AG04449 (cell line): ENCODE measurements at regions not wholly inside any gene's neighbourhood (a gene's known extent, or its start where the extent isn't known, plus 50 kb on each side); places are given as distances from the start of the nearest gene placed in this dataset.

Experiments
- CTCF ChIA-PET: fragments of 350-600 bp; formaldehyde crosslinking; extraction: SDS; loops from one replicate; lab custom pipeline; 2021; ENCODE audit warnings: antibody characterized with exemption; lab: Yijun Ruan, JAX
- POLR2A ChIA-PET: fragments of 400-600, 350-600 bp; formaldehyde crosslinking; extraction: SDS; loops from one replicate; lab custom pipeline; 2020; ENCODE audit warnings: antibody characterized with exemption, inconsistent platforms; lab: Yijun Ruan, JAX
- DNase-seq: peaks from one replicate; pipeline ENCODE4 v3.0.0-alpha.2; 2010; ENCODE audit warnings: low read depth, low spot score
- H3K4me3 ChIP-seq: 2 replicates; pipeline ENCODE4 v1.5.1; 2011; ENCODE audit warnings: low read depth, mild to moderate bottlenecking, control low read depth, low read length
- TF ChIP-seq, protein P1 (sequence below): IDR thresholded peaks from one replicate; pipeline ENCODE4 v1.5.1; 2011; ENCODE audit warnings: mild to moderate bottlenecking, moderate library complexity, low read length, control low read depth, inconsistent platforms; ENCODE audit not compliant: insufficient read depth; ENCODE audit errors: missing control alignments

DNA sequence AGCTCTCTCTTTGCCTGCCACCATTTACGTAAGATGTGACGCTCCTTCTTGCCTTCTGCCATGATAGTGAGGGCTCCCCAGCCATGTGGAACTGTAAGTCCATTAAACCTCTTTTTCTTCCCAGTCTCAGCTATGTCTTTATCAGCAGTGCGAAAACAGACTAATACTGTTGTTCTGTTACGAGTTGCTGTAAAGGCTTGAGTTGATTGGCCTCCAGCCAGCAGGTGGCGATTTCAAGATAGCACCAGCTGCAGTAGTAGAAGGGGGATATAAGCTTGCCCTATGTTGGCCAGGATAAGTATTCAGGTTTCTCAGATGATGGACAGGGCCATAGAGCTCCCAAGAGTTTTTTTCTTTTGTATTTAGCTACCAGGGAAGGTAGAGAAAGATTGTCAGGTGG is 385.5 kb downstream of the MZT1 start:
- POLR2A ChIA-PET, result no interaction called here
- no peak for DNase-seq
- TF ChIP-seq, protein P1, sequence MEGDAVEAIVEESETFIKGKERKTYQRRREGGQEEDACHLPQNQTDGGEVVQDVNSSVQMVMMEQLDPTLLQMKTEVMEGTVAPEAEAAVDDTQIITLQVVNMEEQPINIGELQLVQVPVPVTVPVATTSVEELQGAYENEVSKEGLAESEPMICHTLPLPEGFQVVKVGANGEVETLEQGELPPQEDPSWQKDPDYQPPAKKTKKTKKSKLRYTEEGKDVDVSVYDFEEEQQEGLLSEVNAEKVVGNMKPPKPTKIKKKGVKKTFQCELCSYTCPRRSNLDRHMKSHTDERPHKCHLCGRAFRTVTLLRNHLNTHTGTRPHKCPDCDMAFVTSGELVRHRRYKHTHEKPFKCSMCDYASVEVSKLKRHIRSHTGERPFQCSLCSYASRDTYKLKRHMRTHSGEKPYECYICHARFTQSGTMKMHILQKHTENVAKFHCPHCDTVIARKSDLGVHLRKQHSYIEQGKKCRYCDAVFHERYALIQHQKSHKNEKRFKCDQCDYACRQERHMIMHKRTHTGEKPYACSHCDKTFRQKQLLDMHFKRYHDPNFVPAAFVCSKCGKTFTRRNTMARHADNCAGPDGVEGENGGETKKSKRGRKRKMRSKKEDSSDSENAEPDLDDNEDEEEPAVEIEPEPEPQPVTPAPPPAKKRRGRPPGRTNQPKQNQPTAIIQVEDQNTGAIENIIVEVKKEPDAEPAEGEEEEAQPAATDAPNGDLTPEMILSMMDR, result no peak
- no peak overlapping the region for H3K4me3 ChIP-seq
- CTCF ChIA-PET, result no interaction called here

DNA sequence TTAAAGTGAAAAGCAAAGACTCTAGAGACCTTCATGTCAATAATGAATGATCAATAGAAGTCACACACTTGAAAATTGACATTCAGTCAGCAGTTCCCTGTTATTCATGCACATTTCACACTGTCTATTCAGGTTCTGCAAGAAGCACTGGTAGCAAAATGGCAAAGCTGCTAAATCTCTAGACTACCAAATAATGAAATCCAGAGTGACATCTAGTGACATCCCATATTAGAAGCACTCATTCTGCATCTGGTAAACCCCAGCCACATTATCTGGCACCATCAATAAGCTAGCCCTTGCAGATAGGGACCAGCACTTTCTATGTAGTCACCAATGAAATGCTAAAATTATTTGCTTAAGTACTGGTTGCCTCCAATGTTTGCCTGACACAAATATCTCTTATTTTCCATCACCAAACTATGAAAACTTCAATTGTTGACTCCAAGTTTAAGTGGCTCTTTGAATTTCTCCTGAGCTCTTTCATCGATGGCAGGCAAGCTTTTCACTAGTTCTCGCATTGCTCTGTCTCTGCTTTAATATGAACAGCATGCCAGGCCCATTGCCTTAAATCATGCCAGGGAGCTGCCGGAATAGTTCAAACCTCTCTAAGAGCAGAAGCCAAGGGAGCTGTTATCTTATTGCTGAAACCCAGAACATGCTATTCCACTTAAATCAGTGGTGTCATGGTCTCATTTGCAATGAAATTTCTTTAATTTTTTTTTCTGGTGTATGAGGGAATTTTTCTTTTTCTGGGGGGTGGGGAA is 409.9 kb downstream of the MZT1 start:
- CTCF ChIA-PET, result interaction anchor here (1.0 kb wide), 1 partner anchor 11 kb away, joined by 3 read pairs; no protein-coding TSS in a partner anchor

DNA sequence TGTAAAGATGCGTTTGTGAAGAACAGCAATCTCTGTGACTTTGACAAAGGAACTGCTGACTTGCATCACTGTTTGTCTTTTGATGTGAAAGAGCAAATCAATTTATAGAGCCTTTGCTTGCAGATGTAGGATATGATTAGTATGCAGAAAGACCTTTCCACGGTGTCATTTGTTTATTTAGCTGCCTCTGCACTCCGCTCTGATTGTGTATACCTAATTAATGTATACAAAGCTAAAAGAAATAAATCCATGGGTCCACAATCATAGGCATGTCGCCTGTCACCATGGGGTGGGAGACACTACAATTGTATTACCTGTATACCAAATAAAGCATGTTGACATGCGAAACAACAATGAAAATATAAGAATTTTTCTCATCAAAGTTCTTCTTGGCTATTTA is 410.7 kb downstream of the MZT1 start:
- no peak for DNase-seq
- POLR2A ChIA-PET, result no interaction called here
- TF ChIP-seq, protein P1, result no peak
- CTCF ChIA-PET, result no interaction called here
- H3K4me3 ChIP-seq, result no peak overlapping the region

More for the DNA sequence above, 409.9 kb downstream of the MZT1 start:
- DNase-seq, result no peak
- TF ChIP-seq, protein P1, result no peak
- POLR2A ChIA-PET, result no interaction called here
- H3K4me3 ChIP-seq, result no peak overlapping the region

GRCh38 chr13:72315312-72315711 is 412.1 kb downstream of the MZT1 start:
- no peak for DNase-seq
- TF ChIP-seq, protein P1, result no peak
- ChIA-PET CTCF (no interaction called here), POLR2A (no interaction called here)
- no peak overlapping the region for H3K4me3 ChIP-seq

- TF ChIP-seq, protein P1, result no peak
- CTCF ChIA-PET, result no interaction called here
- no peak for DNase-seq
- no peak overlapping the region for H3K4me3 ChIP-seq
- POLR2A ChIA-PET, result no interaction called here
Observed at GRCh38 chr13:72314210-72314609, 413.2 kb downstream of the MZT1 start.

GRCh38 chr13:72313546-72313945 is 413.9 kb downstream of the MZT1 start:
- no peak overlapping the region for H3K4me3 ChIP-seq
- no peak for DNase-seq
- TF ChIP-seq, protein P1, result no peak
- POLR2A ChIA-PET, result no interaction called here
- CTCF ChIA-PET, result no interaction called here
